PC-9 (cell line): ENCODE measurements at regions not wholly inside any gene's neighbourhood (a gene's known extent, or its start where the extent isn't known, plus 50 kb on each side); places are given as distances from the start of the nearest gene placed in this dataset.

ENCODE experiments used
- BruUV-seq: library from RNA; stranded (reverse); fragments of 400-500 nt; replicated peaks from 2 replicates; lab custom pipeline; 2021; lab: Mats Ljungman, UMichigan
- CTCF ChIA-PET: fragments of 300-600 bp; sonication (Branson Sonifier 250); formaldehyde crosslinking; loops from one replicate; lab custom pipeline; 2022; ENCODE audit warnings: antibody characterized with exemption; lab: Charles Lee
- POLR2A ChIA-PET: fragments of 300-600 bp; sonication (Branson Sonifier 250); formaldehyde crosslinking; loops from one replicate; lab custom pipeline; 2022; ENCODE audit warnings: antibody characterized with exemption; ENCODE audit not compliant: unreplicated experiment; lab: Charles Lee
- DNase-seq, 2 experiments: peaks; one replicate each; pipeline versions ENCODE4 v3.0.0 to v3.0.0-alpha.2; 2015 to 2022; ENCODE audit warnings: mixed read lengths in 1 of 2
- H2AFZ ChIP-seq: fragments of 200-600 bp; sonication (generic); 2 replicates; pipeline ENCODE4 v1.8.1; 2017; ENCODE audit warnings: antibody characterized with exemption
- H3F3A ChIP-seq: fragments of 200-600 bp; sonication (generic); 2 replicates; pipeline ENCODE4 v1.8.1; 2017; ENCODE audit warnings: antibody characterized with exemption, mild to moderate bottlenecking, low read depth; ENCODE audit not compliant: insufficient read depth
- H3K27ac ChIP-seq: fragments of 200-600 bp; sonication (generic); 2 replicates; pipeline ENCODE4 v1.6.1; 2016; ENCODE audit warnings: mixed run types
- H3K27me3 ChIP-seq: fragments of 200-600 bp; sonication (generic); 2 replicates; pipeline ENCODE4 v1.6.1; 2016; ENCODE audit warnings: low read depth, mixed run types; ENCODE audit not compliant: insufficient read depth
- H3K36me3 ChIP-seq: fragments of 200-600 bp; sonication (generic); 2 replicates; pipeline ENCODE4 v1.6.1; 2016; ENCODE audit warnings: low read depth, mixed run types
- H3K4me1 ChIP-seq: fragments of 200-600 bp; sonication (generic); replicated peaks from 2 replicates; pipeline ENCODE4 v1.6.1; 2016; ENCODE audit warnings: mixed run types; ENCODE audit not compliant: insufficient read depth
- H3K4me2 ChIP-seq: fragments of 200-600 bp; sonication (generic); 2 replicates; pipeline ENCODE4 v1.6.1; 2017; ENCODE audit warnings: mixed run types
- H3K4me3 ChIP-seq: fragments of 200-600 bp; sonication (generic); 2 replicates; pipeline ENCODE4 v1.6.1; 2016; ENCODE audit warnings: mixed run types
- H3K79me2 ChIP-seq: fragments of 200-600 bp; sonication (generic); 2 replicates; pipeline ENCODE4 v1.6.1; 2017; ENCODE audit warnings: low read depth, mixed run types
- H3K9me2 ChIP-seq: fragments of 200-600 bp; sonication (generic); 2 replicates; pipeline ENCODE4 v1.8.1; 2017; ENCODE audit warnings: mild to moderate bottlenecking; ENCODE audit not compliant: insufficient read depth
- H3K9me3 ChIP-seq: fragments of 200-600 bp; sonication (generic); 2 replicates; pipeline ENCODE4 v1.8.1; 2016; ENCODE audit warnings: low read depth; ENCODE audit not compliant: insufficient read depth
- H4K20me1 ChIP-seq: fragments of 200-600 bp; sonication (generic); 2 replicates; pipeline ENCODE4 v1.8.1; 2017; ENCODE audit not compliant: insufficient read depth
- CTCF ChIP-seq: fragments of 200-600 bp; sonication (generic); conservative IDR thresholded peaks from 2 replicates; pipeline ENCODE4 v1.6.1; 2017; ENCODE audit warnings: mixed run types, antibody characterized with exemption, mild to moderate bottlenecking, moderate library complexity
- EZH2 ChIP-seq: fragments of 200-600 bp; sonication (generic); IDR thresholded peaks from 2 replicates; pipeline ENCODE4 v1.8.0; 2017; ENCODE audit warnings: antibody characterized with exemption, low read depth
- intact Hi-C: fragments of 100-400 bp; cut with micrococcal nuclease; formaldehyde crosslinking; loops from one replicate; pipeline ENCODE4 v1.10.0; 2022; ENCODE audit not compliant: unreplicated experiment

DNA sequence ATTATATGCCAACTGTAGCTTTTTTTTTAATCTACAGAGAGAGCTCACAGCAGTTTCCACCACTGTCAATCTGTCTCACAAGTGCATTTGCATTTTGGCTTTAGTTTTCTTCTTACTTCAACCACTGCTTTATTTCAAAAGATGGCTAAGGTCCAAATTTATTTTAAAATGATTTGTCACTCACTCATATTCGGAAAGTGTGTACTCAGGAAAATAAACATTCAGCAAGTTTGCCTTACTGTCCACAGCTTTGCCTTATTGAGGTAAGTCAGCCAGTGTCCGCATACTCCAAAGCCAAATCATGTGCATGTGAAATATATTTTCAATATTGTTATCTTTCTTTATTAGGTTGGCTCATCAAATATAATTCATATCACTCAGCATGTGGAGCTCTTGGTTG is 240.7 kb upstream of the ARHGEF26 start:
- BruUV-seq: no TSS peak
- Histone ChIP-seq H2AFZ (no peak overlapping the region), H3K4me2 (no peak overlapping the region), H3K36me3 (no peaks in the 10 kb centered on the region), H3F3A (no peaks in the 10 kb centered on the region), H3K4me3 (no peak overlapping the region), H4K20me1 (no peaks in the 10 kb centered on the region), H3K79me2 (no peaks in the 10 kb centered on the region), H3K9me2 (no peaks in the 10 kb centered on the region), H3K27me3 (no peaks in the 10 kb centered on the region), H3K4me1 (no peaks in the 10 kb centered on the region), H3K27ac (no peak overlapping the region), H3K9me3 (no peaks in the 10 kb centered on the region; the same call in 1 of the 2 replicates)
- ChIA-PET CTCF (no interaction called here), POLR2A (no interaction called here)
- no peak for TF ChIP-seq CTCF
- DNase-seq: no peak
- intact Hi-C loops: no loop called here

- no TSS peak for BruUV-seq
- Histone ChIP-seq H3K4me2 (no peak overlapping the region), H3F3A (no peaks in the 10 kb centered on the region), H4K20me1 (no peaks in the 10 kb centered on the region), H3K9me3 (no peaks in the 10 kb centered on the region; the same call in 1 of the 2 replicates), H3K36me3 (no peaks in the 10 kb centered on the region), H3K4me3 (no peak overlapping the region), H3K4me1 (no peaks in the 10 kb centered on the region), H3K79me2 (no peaks in the 10 kb centered on the region), H2AFZ (no peak overlapping the region), H3K27me3 (no peaks in the 10 kb centered on the region), H3K27ac (no peak overlapping the region), H3K9me2 (no peaks in the 10 kb centered on the region)
- ChIA-PET POLR2A (no interaction called here), CTCF (no interaction called here)
- no peak for DNase-seq
- TF ChIP-seq EZH2 (no peak), CTCF (no peak)
- intact Hi-C loops: no loop called here
These were observed 240.0 kb upstream of the ARHGEF26 start for GRCh38 chr3:153881201-153881600.

DNA sequence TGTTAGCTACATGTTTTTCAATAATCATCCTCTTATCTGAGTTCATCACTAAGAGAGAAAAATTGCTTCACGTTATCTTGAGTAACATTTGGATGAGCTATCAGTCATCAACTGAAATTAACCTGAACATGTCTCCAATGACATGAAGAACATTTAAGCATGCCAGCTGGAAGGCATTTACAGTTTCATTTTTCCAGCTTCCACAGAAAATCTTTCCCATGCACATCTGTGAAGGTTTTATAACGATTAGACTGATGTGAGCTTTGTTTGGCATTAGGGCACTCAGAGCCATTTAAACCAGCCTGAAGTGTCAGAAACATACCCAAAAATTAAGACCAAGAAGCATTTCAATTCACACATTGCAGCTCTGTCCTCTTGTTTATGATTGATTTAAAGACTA is 235.8 kb upstream of the ARHGEF26 start:
- intact Hi-C loops: no loop called here
- POLR2A ChIA-PET: no interaction called here

More for the DNA sequence above, 235.8 kb upstream of the ARHGEF26 start:
- Histone ChIP-seq H3K27me3 (no peaks in the 10 kb centered on the region), H2AFZ (peak overlapping the region; percentile 27; the same call in 1 of the 2 replicates), H3K9me3 (no peaks in the 10 kb centered on the region), H3K4me3 (no peak overlapping the region), H3K36me3 (no peaks in the 10 kb centered on the region), H3K9me2 (no peaks in the 10 kb centered on the region), H3K4me2 (no peak overlapping the region), H3K79me2 (no peaks in the 10 kb centered on the region), H4K20me1 (no peaks in the 10 kb centered on the region), H3K27ac (no peak overlapping the region), H3F3A (no peaks in the 10 kb centered on the region), H3K4me1 (no peaks in the 10 kb centered on the region)
- DNase-seq: no peak
- TF ChIP-seq CTCF (no peak), EZH2 (no peak)
- CTCF ChIA-PET: no interaction called here
- BruUV-seq: no TSS peak
